Body of pancreas (tissue), 4 donors: ENCODE measurements at regions not wholly inside any gene's neighbourhood (a gene's known extent, or its start where the extent isn't known, plus 50 kb on each side); places are given as distances from the start of the nearest gene placed in this dataset.

Experiments
- ATAC-seq: fragments of 150-250 bp; one replicate; pipeline ENCODE4 v1.9.1; 2016
- DNase-seq, 4 donors: peaks; one replicate each; pipeline ENCODE4 v3.0.0-alpha.2; 2019
- H3K27ac ChIP-seq, 4 donors: fragments of 200-600 bp; sonication (generic); 1 replicate in 3 of 4; 2 replicates in 1 of 4; pipeline versions ENCODE4 v1.5.1 to v1.6.1; 2016 to 2019; ENCODE audit warnings: mild to moderate bottlenecking in 1 of 4, mixed read lengths in 1 of 4, moderate library complexity in 1 of 4
- H3K27me3 ChIP-seq, 2 donors: fragments of 200-600 bp; sonication (generic); one replicate each; pipeline ENCODE4 v1.6.0; 2016; ENCODE audit warnings: mild to moderate bottlenecking in 1 of 2
- H3K36me3 ChIP-seq, 2 donors: fragments of 200-600 bp; sonication (generic); replicated peaks in 1 of 2; 2 replicates each; pipeline ENCODE4 v1.5.1; 2016; ENCODE audit warnings: low read depth in 2 of 2; ENCODE audit not compliant: insufficient read depth in 1 of 2
- H3K4me1 ChIP-seq: fragments of 200-600 bp; sonication (generic); one replicate; pipeline ENCODE4 v1.6.0; 2016
- H3K4me3 ChIP-seq, 2 donors: fragments of 200-600 bp; sonication (generic); 1 replicate in 1 of 2; 2 replicates in 1 of 2; pipeline ENCODE4 v1.5.1; 2016 to 2019
- H3K9me3 ChIP-seq, 3 donors: fragments of 200-600 bp; sonication (generic); 1 replicate in 2 of 3; 2 replicates in 1 of 3; pipeline ENCODE4 v1.5.1; 2016
- CTCF ChIP-seq, 7 experiments: fragments of 450-650 bp in 4 of 7; fragments of 200-600 bp in 3 of 7; sonication (generic) in 3 of 7; IDR thresholded peaks; one replicate each; pipeline ENCODE4 v1.5.1; 2016 to 2019; ENCODE audit warnings: antibody characterized with exemption in 7 of 7
- POLR2A ChIP-seq, 3 donors: fragments of 450-650 bp; IDR thresholded peaks; one replicate each; pipeline ENCODE4 v1.6.1; 2016; ENCODE audit warnings: antibody characterized with exemption in 3 of 3, mild to moderate bottlenecking in 2 of 3
- WGBS, 2 donors: methylation state at CpG; one replicate each; pipeline ENCODE4 v1.1.5; 2017; 5-methylcytosine and 5-hydroxymethylcytosine counted together
- intact Hi-C: fragments of 100-400 bp; cut with DNase I; formaldehyde crosslinking; loops from one replicate; pipeline ENCODE4 v1.15.1; 2023

DNA sequence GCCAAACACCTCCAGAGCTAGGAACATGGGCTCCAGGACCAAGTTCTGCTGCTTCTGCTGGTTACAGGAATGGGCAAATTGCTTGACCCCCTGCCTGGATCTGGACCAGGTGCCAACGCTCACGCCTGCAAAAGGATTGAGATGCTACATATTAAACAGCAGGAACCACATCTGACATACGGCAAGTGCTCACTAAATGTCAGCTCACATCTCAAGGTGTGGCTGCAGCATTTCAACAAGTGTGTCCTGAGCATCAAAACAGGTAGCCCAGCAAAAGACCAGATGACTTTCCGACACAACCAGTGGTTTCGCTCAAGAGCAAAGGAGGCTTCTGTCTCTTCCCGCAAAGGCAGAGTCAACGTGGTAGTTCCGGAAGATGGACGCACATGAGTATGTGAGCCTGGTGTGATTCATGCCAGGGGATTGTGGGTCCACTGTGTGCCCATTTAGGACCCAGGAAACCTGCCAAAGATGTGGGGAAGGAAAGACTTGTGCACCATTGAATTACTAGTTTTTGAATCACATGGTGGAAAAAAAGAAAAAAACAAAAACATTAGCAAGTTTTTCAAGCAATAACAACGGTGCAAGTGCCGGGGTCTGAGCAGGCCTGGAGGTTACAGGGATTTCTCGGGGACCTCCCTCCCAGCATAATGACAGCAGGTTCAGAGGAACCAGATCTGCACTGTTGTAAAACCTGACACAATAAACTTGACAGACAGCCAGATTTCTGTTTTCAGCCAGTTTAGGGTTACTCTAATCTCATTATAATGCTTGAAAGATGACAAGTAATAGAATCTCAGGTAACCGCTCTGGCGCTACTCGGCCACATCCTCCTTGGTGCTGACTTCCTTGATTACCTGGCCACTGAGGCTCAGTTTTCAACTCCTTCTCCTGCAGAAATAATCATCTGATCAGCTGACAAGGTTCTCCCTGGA lies 77.9 kb downstream of the SOX1 start:
- no peak for ATAC-seq
- Histone ChIP-seq H3K9me3 (no peaks in the 10 kb centered on the region), H3K4me3 (no peak overlapping the region), H3K4me1 (no peaks in the 10 kb centered on the region), H3K27ac (no peak overlapping the region), H3K36me3 (no peaks in the 10 kb centered on the region), H3K27me3 (no peaks in the 10 kb centered on the region)
- intact Hi-C loops = no loop called here
- TF ChIP-seq POLR2A (IDR thresholded peaks at IDR 0.05) (no peak), CTCF (IDR thresholded peaks at IDR 0.05) (no peak)
- no peak for DNase-seq
- WGBS, 2 donors = 66 to 70% methylated on average over 15 of the region's 15 CpGs

GRCh38 chr13:112145551-112146360 lies 78.8 kb downstream of the SOX1 start:
- intact Hi-C loops = no loop called here
- Histone ChIP-seq H3K27ac (no peak overlapping the region), H3K4me3 (no peak overlapping the region), H3K36me3 (no peaks in the 10 kb centered on the region), H3K4me1 (no peaks in the 10 kb centered on the region), H3K27me3 (no peaks in the 10 kb centered on the region), H3K9me3 (no peaks in the 10 kb centered on the region)
- ATAC-seq (no peak), DNase-seq (no peak)
- TF ChIP-seq POLR2A (IDR thresholded peaks at IDR 0.05) (no peak), CTCF (IDR thresholded peaks at IDR 0.05) (no peak)
- 72 to 77% methylated on average over 18 to 27 of the region's 27 CpGs for WGBS, 2 donors

DNA sequence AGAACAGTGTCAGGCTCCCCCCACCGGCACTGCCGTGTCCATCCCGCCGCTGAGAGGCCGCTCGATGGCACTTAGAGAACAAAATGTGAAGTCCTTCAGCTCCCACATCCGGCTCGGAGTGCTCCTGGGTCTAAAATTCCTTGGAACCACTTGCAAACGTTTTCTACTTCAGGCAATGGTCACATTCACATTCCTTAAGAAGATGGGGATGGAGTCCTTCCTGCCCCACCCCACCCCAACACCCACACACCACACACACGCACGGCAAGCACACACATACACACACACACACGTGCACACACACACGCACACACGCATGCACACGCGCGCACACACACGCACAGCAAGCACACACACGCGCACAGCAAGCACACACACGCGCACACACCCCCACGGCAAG lies 83.4 kb downstream of the SOX1 start:
- no peak overlapping the region for H3K27ac ChIP-seq
- H3K36me3 ChIP-seq = no peaks in the 10 kb centered on the region
- DNase-seq (no peak), ATAC-seq (no peak)
- no peaks in the 10 kb centered on the region for H3K9me3 ChIP-seq
- WGBS, 2 donors = 79 to 83% methylated on average over 23 of the region's 23 CpGs
- no peak overlapping the region for H3K4me3 ChIP-seq
- H3K4me1 ChIP-seq = no peaks in the 10 kb centered on the region
- no peaks in the 10 kb centered on the region for H3K27me3 ChIP-seq
- intact Hi-C loops = no loop called here
- TF ChIP-seq POLR2A (IDR thresholded peaks at IDR 0.05) = no peak
- no peak for TF ChIP-seq CTCF (IDR thresholded peaks at IDR 0.05)

- Histone ChIP-seq H3K36me3 (no peaks in the 10 kb centered on the region), H3K27me3 (no peaks in the 10 kb centered on the region), H3K27ac (no peak overlapping the region), H3K9me3 (no peaks in the 10 kb centered on the region), H3K4me1 (no peaks in the 10 kb centered on the region), H3K4me3 (no peak overlapping the region)
- DNase-seq = no peak
- 37 to 72% methylated on average over 3 to 9 of the region's 9 CpGs for WGBS, 2 donors
- no peak for ATAC-seq
- no peak for TF ChIP-seq POLR2A (IDR thresholded peaks at IDR 0.05)
- TF ChIP-seq CTCF (IDR thresholded peaks at IDR 0.05) = no peak
- intact Hi-C loops = no loop called here
Observed at GRCh38 chr13:112152846-112153245, 85.9 kb downstream of the SOX1 start.
